ENCODE measurements at regions not wholly inside any gene's neighbourhood (a gene's known extent, or its start where the extent isn't known, plus 50 kb on each side); places are given as distances from the start of the nearest gene placed in this dataset.

DNA sequence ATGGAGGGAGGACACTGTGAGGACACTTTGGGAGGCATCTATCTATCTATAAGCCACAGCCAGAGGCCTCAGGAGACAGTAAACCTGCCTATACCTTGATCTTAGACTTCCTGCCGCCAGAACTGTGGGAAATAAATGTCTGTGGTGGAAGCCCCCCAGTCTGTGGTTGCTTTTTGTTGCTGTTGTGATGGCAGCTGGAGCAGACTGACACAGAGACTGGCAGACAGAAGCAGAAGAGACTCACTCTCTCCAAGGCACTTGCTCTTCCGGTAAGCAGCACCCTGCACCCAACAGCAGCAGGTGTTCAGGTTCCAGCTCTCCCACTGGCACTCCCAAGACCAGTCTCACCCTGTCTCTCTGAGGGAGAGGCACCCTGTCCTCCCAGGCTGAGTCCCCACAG, 297.6 kb downstream of the TTLL7 start:
- TF ChIP-seq, protein P1, sequence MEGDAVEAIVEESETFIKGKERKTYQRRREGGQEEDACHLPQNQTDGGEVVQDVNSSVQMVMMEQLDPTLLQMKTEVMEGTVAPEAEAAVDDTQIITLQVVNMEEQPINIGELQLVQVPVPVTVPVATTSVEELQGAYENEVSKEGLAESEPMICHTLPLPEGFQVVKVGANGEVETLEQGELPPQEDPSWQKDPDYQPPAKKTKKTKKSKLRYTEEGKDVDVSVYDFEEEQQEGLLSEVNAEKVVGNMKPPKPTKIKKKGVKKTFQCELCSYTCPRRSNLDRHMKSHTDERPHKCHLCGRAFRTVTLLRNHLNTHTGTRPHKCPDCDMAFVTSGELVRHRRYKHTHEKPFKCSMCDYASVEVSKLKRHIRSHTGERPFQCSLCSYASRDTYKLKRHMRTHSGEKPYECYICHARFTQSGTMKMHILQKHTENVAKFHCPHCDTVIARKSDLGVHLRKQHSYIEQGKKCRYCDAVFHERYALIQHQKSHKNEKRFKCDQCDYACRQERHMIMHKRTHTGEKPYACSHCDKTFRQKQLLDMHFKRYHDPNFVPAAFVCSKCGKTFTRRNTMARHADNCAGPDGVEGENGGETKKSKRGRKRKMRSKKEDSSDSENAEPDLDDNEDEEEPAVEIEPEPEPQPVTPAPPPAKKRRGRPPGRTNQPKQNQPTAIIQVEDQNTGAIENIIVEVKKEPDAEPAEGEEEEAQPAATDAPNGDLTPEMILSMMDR (IDR thresholded peaks at IDR 0.05; ENCODE audit: low read depth, low read length): no peak
- H3K27ac ChIP-seq: no peak overlapping the region
- no peak overlapping the region for H3K4me3 ChIP-seq
- no peaks in the 10 kb centered on the region for H3K9me3 ChIP-seq (ENCODE audit: low read depth)
- no peaks in the 10 kb centered on the region for H3K27me3 ChIP-seq
- H3K36me3 ChIP-seq: no peaks in the 10 kb centered on the region
- no peak for DNase-seq (ENCODE audit: low read depth in 1 of 2, low spot score in 1 of 2)
- no peaks in the 10 kb centered on the region for H3K4me1 ChIP-seq (ENCODE audit: low read depth)

DNA sequence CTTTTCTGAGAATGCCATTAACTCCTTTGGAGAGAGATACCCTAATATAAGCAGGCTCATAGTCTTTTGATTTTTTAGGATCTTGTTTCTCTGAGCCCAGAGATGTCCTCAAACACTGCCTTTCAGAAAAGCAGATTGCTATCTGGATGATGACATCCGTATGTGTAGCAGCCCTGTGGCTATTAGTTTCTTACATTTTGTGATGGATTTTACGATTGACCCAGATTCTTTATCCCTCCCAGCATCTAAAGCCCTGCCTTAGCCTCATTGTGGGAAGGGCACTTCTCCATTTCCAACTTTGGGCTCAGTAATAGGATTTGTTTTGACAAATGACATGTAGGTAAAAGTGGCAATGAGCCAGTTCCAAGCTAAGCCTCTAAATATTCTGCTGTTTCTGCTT, 300.3 kb downstream of the TTLL7 start:
- no peaks in the 10 kb centered on the region for H3K36me3 ChIP-seq
- TF ChIP-seq, protein P1 (IDR thresholded peaks at IDR 0.05; ENCODE audit: low read depth, low read length): no peak
- DNase-seq (ENCODE audit: low read depth in 1 of 2, low spot score in 1 of 2): no peak
- no peaks in the 10 kb centered on the region for H3K9me3 ChIP-seq (ENCODE audit: low read depth)
- peaks cover 7% of the 10 kb centered on the region for H3K4me1 ChIP-seq (ENCODE audit: low read depth)
- H3K27me3 ChIP-seq: no peaks in the 10 kb centered on the region
- no peak overlapping the region for H3K27ac ChIP-seq
- H3K4me3 ChIP-seq: no peak overlapping the region

DNA sequence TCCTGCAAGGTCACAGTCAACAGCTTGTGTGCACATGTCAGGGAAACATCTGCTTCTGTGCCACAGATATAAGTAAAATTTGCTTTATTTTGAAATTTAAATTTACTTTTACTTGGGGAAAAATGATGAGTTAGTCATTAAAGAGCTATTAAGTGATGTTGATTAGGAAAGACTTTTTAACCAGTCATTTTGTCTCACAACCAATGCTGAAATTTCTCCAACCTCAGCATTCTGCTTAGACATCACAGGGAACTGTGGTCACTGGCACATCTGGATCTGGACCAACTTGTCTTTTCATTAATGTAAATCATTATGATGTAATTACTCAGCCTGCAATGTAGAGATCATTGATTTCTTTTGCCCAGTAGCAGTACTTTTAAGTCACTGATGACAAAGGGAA, 301.0 kb downstream of the TTLL7 start:
- no peak overlapping the region for H3K27ac ChIP-seq
- no peak for DNase-seq (ENCODE audit: low read depth in 1 of 2, low spot score in 1 of 2)
- no peak overlapping the region for H3K4me3 ChIP-seq
- H3K36me3 ChIP-seq: no peaks in the 10 kb centered on the region
- H3K27me3 ChIP-seq: no peaks in the 10 kb centered on the region
- TF ChIP-seq, protein P1 (IDR thresholded peaks at IDR 0.05; ENCODE audit: low read depth, low read length): no peak
- H3K4me1 ChIP-seq (ENCODE audit: low read depth): peaks cover 14% of the 10 kb centered on the region
- no peaks in the 10 kb centered on the region for H3K9me3 ChIP-seq (ENCODE audit: low read depth)

DNA sequence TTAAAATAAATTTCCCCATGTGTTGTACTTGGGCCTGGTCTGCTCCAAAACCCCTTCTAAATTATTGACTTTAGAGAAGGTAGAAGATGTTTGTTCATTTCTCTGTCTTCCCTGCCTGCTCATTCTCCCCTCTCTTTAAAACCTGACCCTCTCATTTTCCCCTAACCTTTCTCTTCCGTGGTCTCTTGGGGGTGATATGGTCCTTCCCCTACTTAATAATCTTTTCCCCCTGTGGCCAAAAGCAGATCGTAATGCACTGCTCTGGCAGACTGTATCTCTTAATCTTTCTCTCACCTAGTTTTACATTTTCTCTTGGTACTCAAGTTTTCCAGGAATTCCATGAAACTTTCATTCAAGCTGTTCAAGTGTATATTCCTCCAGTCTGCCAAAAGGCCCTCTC, 301.7 kb downstream of the TTLL7 start:
- no peaks in the 10 kb centered on the region for H3K36me3 ChIP-seq
- DNase-seq (ENCODE audit: low read depth in 1 of 2, low spot score in 1 of 2): no peak
- no peaks in the 10 kb centered on the region for H3K9me3 ChIP-seq (ENCODE audit: low read depth)
- H3K27me3 ChIP-seq: no peaks in the 10 kb centered on the region
- TF ChIP-seq, protein P1 (IDR thresholded peaks at IDR 0.05; ENCODE audit: low read depth, low read length): no peak
- no peak overlapping the region for H3K27ac ChIP-seq
- peaks cover 16% of the 10 kb centered on the region for H3K4me1 ChIP-seq (ENCODE audit: low read depth)
- H3K4me3 ChIP-seq: no peak overlapping the region

DNA sequence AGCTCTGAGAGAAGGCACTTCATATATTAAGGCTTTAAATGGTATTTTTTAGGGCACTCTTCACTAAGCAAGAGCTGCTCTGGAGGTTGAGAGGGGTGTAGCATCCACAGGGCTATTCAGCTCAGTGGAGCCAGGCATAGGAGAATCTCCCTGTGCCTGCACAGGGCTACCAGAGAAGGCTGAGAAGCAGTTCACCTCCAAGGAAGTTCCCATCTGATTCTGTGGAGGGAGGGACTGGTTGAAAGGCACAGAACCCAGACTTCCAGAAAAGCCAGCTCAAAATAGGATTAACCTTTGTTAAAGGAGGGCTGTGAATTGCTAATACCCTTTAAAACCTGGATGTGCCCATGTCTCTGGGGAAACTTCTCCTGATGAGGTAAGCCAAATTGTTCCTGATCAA, 304.5 kb downstream of the TTLL7 start:
- no peaks in the 10 kb centered on the region for H3K9me3 ChIP-seq (ENCODE audit: low read depth)
- TF ChIP-seq, protein P1 (IDR thresholded peaks at IDR 0.05; ENCODE audit: low read depth, low read length): no peak
- H3K36me3 ChIP-seq: no peaks in the 10 kb centered on the region
- no peak overlapping the region for H3K27ac ChIP-seq
- no peaks in the 10 kb centered on the region for H3K27me3 ChIP-seq
- no peak overlapping the region for H3K4me3 ChIP-seq
- peaks cover 23% of the 10 kb centered on the region for H3K4me1 ChIP-seq (ENCODE audit: low read depth)
- DNase-seq (ENCODE audit: low read depth in 1 of 2, low spot score in 1 of 2): peak in 1 of 2 donors; percentile 3
